ENCODE measurements at regions not wholly inside any gene's neighbourhood (a gene's known extent, or its start where the extent isn't known, plus 50 kb on each side); places are given as distances from the start of the nearest gene placed in this dataset.

- no peak for TF ChIP-seq POLR2A (IDR thresholded peaks at IDR 0.05; ENCODE audit: low read depth, low read length)
- no peak for TF ChIP-seq POLR2AphosphoS5 (IDR thresholded peaks at IDR 0.05; ENCODE audit: low read depth, low read length)
Measured at GRCh38 chr3:72381584-72381983, 466.7 kb downstream of the SHQ1 start.
